GM21423 (cell line): ENCODE measurements at regions not wholly inside any gene's neighbourhood (a gene's known extent, or its start where the extent isn't known, plus 50 kb on each side); places are given as distances from the start of the nearest gene placed in this dataset.

Source experiments
- ATAC-seq: cut with Tn5 transposase; IDR thresholded peaks from one replicate; pipeline ENCODE4 v1.9.1; 2021; ENCODE audit warnings: mild to moderate bottlenecking, moderate library complexity; ENCODE audit not compliant: unreplicated experiment

- ATAC-seq, result no peak
These were observed 197.7 kb downstream of the MTX2 start for GRCh38 chr2:176466918-176467452.

- ATAC-seq, result no peak
These were observed 198.4 kb downstream of the MTX2 start for GRCh38 chr2:176467595-176467994.

GRCh38 chr2:176468457-176469113 is 199.3 kb downstream of the MTX2 start:
- ATAC-seq, result no peak

- ATAC-seq, result no peak
These were observed 201.5 kb downstream of the MTX2 start for GRCh38 chr2:176470713-176471112.

GRCh38 chr2:176471949-176472348 is 202.7 kb downstream of the MTX2 start:
- ATAC-seq, result no peak

- no peak for ATAC-seq
These were observed 203.9 kb downstream of the MTX2 start for GRCh38 chr2:176473177-176473576.

GRCh38 chr2:176473851-176474250 is 204.6 kb downstream of the MTX2 start:
- ATAC-seq, result no peak

- no peak for ATAC-seq
These were observed 208.1 kb downstream of the MTX2 start for GRCh38 chr2:176477336-176477735.

- ATAC-seq, result no peak
These were observed 210.7 kb downstream of the MTX2 start for GRCh38 chr2:176479961-176480360.

- ATAC-seq, result no peak
These were observed 212.9 kb downstream of the MTX2 start for GRCh38 chr2:176482107-176482506.

GRCh38 chr2:176483476-176483875 is 214.2 kb downstream of the MTX2 start:
- no peak for ATAC-seq

- ATAC-seq, result no peak
These were observed 214.8 kb downstream of the MTX2 start for GRCh38 chr2:176483901-176484568.

- no peak for ATAC-seq
These were observed 215.6 kb downstream of the MTX2 start for GRCh38 chr2:176484838-176485237.

- no peak for ATAC-seq
These were observed 219.2 kb downstream of the MTX2 start for GRCh38 chr2:176488431-176488830.

- no peak for ATAC-seq
These were observed 221.0 kb downstream of the MTX2 start for GRCh38 chr2:176490061-176490861.

GRCh38 chr2:176491172-176491904 is 222.1 kb downstream of the MTX2 start:
- peak; percentile 79 for ATAC-seq

GRCh38 chr2:176492583-176492982 is 223.3 kb downstream of the MTX2 start:
- no peak for ATAC-seq

- no peak for ATAC-seq
These were observed 224.1 kb downstream of the MTX2 start for GRCh38 chr2:176493226-176493825.

- ATAC-seq, result no peak
These were observed 224.7 kb downstream of the MTX2 start for GRCh38 chr2:176493909-176494308.

- ATAC-seq, result no peak
These were observed 225.7 kb downstream of the MTX2 start for GRCh38 chr2:176494949-176495353.

- ATAC-seq, result no peak
These were observed 226.6 kb downstream of the MTX2 start for GRCh38 chr2:176495826-176496225.
